ENCODE measurements at regions not wholly inside any gene's neighbourhood (a gene's known extent, or its start where the extent isn't known, plus 50 kb on each side); places are given as distances from the start of the nearest gene placed in this dataset.

DNA sequence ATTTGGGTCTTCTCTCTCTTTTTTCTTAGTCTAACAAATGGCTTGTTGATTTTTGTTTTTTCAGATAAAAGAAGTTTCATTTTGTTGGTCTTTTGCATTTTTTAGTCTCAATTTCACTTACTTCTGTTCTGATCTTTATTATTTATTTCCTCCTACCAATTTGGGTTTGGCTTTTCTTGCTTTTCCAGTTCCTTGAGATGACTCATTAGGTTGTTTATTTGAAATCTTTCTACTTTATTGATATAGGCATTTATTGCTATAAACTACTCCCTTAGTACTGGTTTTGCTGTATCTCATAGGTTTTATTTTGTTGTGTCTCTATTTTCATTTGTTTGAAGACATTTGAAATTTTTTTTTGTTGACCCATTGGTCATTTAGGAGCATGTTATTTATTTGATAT is 152.2 kb upstream of the MPHOSPH6 start:
- no peak for DNase-seq
- H3K36me3 Mint-ChIP-seq (ENCODE audit: low read depth): peaks cover 11% of the 10 kb centered on the region
- no peak overlapping the region for H3K27ac Mint-ChIP-seq
- no peak overlapping the region for H3K4me3 Mint-ChIP-seq
- peaks cover 54% of the 10 kb centered on the region for H3K9me3 Mint-ChIP-seq
- peaks cover 13% of the 10 kb centered on the region for H3K27me3 Mint-ChIP-seq (ENCODE audit: low read depth, poor library complexity)
- peaks cover 24% of the 10 kb centered on the region for H3K4me1 Mint-ChIP-seq
- TF ChIP-seq CTCF (IDR thresholded peaks at IDR 0.05): no peak

GRCh38 chr16:82319038-82319437 is 149.0 kb upstream of the MPHOSPH6 start:
- TF ChIP-seq CTCF (IDR thresholded peaks at IDR 0.05): no peak
- H3K4me3 Mint-ChIP-seq: no peak overlapping the region
- peaks cover 6% of the 10 kb centered on the region for H3K36me3 Mint-ChIP-seq (ENCODE audit: low read depth)
- H3K4me1 Mint-ChIP-seq: peaks cover 24% of the 10 kb centered on the region
- H3K27me3 Mint-ChIP-seq (ENCODE audit: low read depth, poor library complexity): peaks cover 4% of the 10 kb centered on the region
- no peak for DNase-seq
- H3K27ac Mint-ChIP-seq: peak overlapping the region; percentile 51
- peaks cover 51% of the 10 kb centered on the region for H3K9me3 Mint-ChIP-seq

- no peaks in the 10 kb centered on the region for H3K36me3 Mint-ChIP-seq (ENCODE audit: low read depth)
- H3K27ac Mint-ChIP-seq: no peak overlapping the region
- no peak for TF ChIP-seq CTCF (IDR thresholded peaks at IDR 0.05)
- H3K4me1 Mint-ChIP-seq: peaks cover 24% of the 10 kb centered on the region
- no peak for DNase-seq
- peaks cover 4% of the 10 kb centered on the region for H3K27me3 Mint-ChIP-seq (ENCODE audit: low read depth, poor library complexity)
- peaks cover 39% of the 10 kb centered on the region for H3K9me3 Mint-ChIP-seq
- no peak overlapping the region for H3K4me3 Mint-ChIP-seq
Measured at GRCh38 chr16:82317411-82318167, 147.6 kb upstream of the MPHOSPH6 start.

GRCh38 chr16:82313754-82314153 is 143.7 kb upstream of the MPHOSPH6 start:
- H3K27ac Mint-ChIP-seq: no peak overlapping the region
- no peak for DNase-seq

GRCh38 chr16:82311528-82311927 is 141.5 kb upstream of the MPHOSPH6 start:
- no peak for TF ChIP-seq CTCF (IDR thresholded peaks at IDR 0.05)
- DNase-seq: no peak
- H3K27ac Mint-ChIP-seq: no peak overlapping the region
- H3K36me3 Mint-ChIP-seq (ENCODE audit: low read depth): no peaks in the 10 kb centered on the region
- peaks cover 3% of the 10 kb centered on the region for H3K9me3 Mint-ChIP-seq
- no peaks in the 10 kb centered on the region for H3K4me1 Mint-ChIP-seq
- H3K4me3 Mint-ChIP-seq: no peak overlapping the region
- no peaks in the 10 kb centered on the region for H3K27me3 Mint-ChIP-seq (ENCODE audit: low read depth, poor library complexity)

More at GRCh38 chr16:82313754-82314153, 143.7 kb upstream of the MPHOSPH6 start:
- Mint-ChIP-seq H3K4me3 (no peak overlapping the region), H3K9me3 (peaks cover 10% of the 10 kb centered on the region), H3K27me3 (ENCODE audit: low read depth, poor library complexity) (peaks cover 4% of the 10 kb centered on the region), H3K36me3 (ENCODE audit: low read depth) (no peaks in the 10 kb centered on the region), H3K4me1 (peaks cover 15% of the 10 kb centered on the region)
- TF ChIP-seq CTCF (IDR thresholded peaks at IDR 0.05): no peak
